Midbrain (tissue), 1 donor: ENCODE measurements at regions not wholly inside any gene's neighbourhood (a gene's known extent, or its start where the extent isn't known, plus 50 kb on each side); places are given as distances from the start of the nearest gene placed in this dataset.

Source experiments
- DNase-seq: peaks from one replicate; lab custom pipeline; 2025; lab: John Stamatoyannopoulos, UW

DNA sequence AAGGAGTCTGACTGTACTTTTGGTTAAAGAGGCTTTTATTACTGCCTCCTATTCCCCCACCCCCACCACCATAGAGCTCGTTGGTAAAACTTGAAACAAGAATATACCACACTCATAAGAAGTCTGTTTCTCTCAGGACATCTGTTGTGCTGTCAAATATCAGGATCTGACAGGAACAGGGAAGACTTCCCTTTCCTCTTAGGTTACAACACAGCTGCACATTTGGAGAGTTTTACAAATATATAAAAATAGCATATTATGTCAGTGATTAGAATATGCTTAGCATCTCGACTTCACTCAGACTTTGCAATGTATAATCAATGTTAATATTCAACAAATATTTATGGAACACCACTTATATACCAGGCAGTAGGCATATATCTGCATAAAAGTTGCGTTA lies 439.6 kb upstream of the REG3G start:
- no peak for DNase-seq

GRCh38 chr2:78586316-78586715 lies 439.2 kb upstream of the REG3G start:
- DNase-seq: no peak

GRCh38 chr2:78589871-78590270 lies 435.6 kb upstream of the REG3G start:
- DNase-seq: no peak

DNA sequence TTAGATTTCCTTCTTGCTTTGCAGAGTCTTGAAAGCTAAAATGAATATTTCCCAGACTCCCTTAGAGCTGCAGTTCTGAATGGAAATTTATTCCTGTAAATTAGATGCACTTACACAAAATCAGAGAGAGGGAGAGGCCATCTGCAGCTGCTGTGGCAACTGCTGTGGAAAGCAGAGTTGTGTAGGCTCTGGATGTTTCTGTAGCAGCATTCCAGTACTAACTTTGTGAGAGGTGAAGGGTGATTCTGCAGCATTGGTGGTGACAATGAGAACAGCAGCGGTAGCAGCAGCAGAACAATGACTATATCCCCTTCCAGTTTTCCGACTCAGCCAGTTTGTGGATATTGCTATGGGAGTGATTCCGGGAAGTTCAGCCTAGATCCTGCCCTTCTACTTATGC lies 433.0 kb upstream of the REG3G start:
- DNase-seq: no peak

- no peak for DNase-seq
These were observed 424.4 kb upstream of the REG3G start for GRCh38 chr2:78601113-78601512.

- DNase-seq: no peak
These were observed 422.6 kb upstream of the REG3G start for GRCh38 chr2:78602862-78603261.

- no peak for DNase-seq
These were observed 418.6 kb upstream of the REG3G start for GRCh38 chr2:78606895-78607294.

GRCh38 chr2:78614726-78615125 lies 410.8 kb upstream of the REG3G start:
- no peak for DNase-seq

- no peak for DNase-seq
These were observed 409.5 kb upstream of the REG3G start for GRCh38 chr2:78615956-78616355.

- DNase-seq: no peak
These were observed 391.1 kb upstream of the REG3G start for GRCh38 chr2:78634425-78634824.

GRCh38 chr2:78644854-78645253 lies 380.6 kb upstream of the REG3G start:
- no peak for DNase-seq

GRCh38 chr2:78646533-78647364 lies 378.8 kb upstream of the REG3G start:
- DNase-seq: no peak

GRCh38 chr2:78648558-78648957 lies 376.9 kb upstream of the REG3G start:
- DNase-seq: no peak

DNA sequence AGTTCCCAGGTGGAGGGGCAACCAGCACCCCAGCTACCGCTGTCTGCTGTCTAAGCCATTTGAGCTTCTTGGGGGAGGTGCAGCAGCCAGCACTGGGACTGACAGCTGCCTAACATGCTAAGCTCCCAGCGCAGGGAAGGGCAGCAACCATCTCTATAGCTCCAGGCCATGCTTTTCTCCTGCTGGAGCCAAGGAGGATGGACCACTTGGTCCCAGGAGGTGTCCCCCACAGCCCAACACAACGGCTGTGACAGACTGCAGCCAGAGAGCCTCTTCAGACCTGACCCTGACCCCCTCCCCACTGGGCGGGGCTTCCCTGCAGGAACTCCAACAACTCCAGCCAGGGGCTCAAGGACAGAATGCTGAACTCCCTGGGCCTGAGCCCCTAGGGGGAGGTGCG lies 370.6 kb upstream of the REG3G start:
- DNase-seq: no peak

DNA sequence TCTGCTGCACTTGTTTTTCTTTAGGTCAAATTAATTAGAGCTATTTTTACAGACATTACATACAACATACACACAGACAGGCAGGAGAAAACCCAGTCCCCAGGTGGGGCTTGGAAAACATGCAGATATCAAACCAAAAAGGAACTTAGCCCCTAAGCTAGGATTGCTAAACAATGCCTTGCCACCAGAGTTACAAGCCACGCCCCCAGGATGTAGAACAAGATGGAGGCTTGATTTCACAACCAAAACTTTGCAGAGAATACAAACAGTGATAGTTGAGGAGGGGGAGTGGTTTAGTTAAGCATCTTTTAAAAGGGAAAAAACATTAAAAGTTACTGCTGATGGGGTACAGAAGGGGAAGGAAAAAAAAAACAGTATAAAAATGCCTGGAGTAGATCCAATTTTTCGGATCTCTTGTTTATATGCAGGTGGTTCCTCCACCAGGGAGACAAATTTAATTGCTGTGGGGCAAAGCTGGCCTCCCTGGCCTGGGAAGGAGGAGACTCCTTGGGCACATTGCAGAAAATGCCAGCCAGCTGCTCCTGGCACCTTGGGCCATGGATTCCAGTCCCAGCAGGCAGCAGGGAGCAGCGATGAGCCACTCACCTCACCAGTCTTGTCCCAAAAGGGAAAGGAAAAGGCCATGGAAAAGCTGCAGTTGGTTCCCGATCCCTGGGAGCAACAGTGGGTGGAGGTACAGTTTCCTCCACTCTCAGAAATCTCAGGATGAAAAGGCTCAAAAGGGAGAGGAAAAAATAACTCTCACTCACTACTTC lies 348.4 kb upstream of the REG3G start:
- no peak for DNase-seq

GRCh38 chr2:78677774-78678173 lies 347.7 kb upstream of the REG3G start:
- DNase-seq: no peak

- no peak for DNase-seq
These were observed 344.1 kb upstream of the REG3G start for GRCh38 chr2:78681386-78681785.

DNA sequence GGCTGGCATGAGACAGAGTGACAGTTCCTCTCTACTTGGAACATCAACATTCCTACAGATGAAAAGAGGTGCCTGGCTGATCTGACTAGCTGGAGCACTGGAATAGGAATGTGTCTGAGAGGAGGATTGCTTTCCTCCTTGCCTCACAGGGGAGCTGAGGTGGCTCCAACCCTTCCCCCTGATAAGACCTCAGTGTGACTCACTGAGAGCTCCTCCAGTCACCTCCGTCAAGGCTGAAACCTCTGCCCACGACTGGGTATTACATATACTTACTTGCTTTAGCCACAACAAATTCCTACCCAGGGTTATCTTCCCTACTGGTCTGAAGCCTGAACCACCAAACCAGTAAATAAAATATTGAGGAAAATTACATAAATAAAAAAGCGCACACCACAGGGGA lies 342.7 kb upstream of the REG3G start:
- DNase-seq: no peak

DNA sequence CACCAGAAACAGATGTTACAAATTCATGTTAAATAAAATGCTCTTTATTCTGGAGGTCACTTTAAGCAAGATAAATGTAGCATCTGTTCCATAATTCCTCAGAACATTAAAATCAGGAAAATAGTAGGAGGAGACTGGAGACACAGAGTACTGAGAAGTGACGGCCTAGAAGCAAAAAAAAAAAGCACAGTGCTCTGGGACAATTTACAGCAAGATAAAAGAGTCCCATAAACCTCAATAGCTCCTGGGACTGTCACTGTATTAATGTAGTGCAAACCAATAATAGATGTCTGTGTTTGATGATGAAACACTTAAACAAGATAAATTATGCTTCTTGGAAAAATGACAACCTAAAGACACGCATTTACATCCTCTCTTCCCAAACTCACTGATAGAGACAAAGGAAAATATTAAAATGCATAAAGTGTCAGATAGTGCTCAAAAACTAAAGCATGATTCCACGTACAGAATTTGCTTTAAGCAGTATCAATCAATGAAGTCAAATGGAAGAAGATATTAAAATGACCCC lies 338.8 kb upstream of the REG3G start:
- no peak for DNase-seq

DNA sequence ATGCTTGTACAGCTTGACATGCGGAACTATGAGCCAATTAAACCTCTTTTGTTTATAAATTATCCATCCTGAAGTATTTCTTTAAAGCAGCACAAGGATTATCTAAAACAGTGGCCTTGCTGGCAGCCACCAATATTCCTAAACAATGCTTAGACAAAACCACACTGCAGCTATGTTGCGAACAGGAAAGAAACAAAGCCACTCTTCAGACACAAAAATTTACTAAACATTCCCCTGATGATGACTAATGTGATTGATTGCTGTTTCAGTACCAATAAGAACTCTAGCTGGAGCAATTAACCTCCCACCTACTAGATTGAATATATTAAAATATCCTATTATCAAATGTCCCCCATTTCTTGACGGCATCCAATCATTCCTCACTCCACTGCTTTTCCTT lies 325.8 kb upstream of the REG3G start:
- DNase-seq: no peak

DNA sequence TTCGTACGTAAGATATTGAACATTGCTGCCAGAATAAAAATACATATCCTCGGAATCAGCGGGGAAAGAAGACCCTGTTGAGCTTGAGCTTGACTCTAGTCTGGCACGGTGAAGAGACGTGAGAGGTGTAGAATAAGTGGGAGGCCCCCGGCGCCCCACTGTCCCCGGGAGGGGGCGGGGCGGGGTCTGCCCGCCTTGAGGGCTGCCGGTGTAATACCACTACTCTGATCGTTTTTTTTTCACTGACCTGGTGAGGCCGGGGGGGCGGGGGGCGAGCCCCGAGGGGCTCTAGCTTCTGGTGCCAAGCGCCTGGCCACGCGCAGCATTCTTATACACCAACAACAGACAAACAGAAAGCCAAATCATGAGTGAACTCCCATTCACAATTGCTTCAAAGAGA lies 324.0 kb upstream of the REG3G start:
- DNase-seq: no peak

GRCh38 chr2:78707776-78708386 lies 317.6 kb upstream of the REG3G start:
- DNase-seq: no peak
